ENCODE measurements at regions not wholly inside any gene's neighbourhood (a gene's known extent, or its start where the extent isn't known, plus 50 kb on each side); places are given as distances from the start of the nearest gene placed in this dataset.

DNA sequence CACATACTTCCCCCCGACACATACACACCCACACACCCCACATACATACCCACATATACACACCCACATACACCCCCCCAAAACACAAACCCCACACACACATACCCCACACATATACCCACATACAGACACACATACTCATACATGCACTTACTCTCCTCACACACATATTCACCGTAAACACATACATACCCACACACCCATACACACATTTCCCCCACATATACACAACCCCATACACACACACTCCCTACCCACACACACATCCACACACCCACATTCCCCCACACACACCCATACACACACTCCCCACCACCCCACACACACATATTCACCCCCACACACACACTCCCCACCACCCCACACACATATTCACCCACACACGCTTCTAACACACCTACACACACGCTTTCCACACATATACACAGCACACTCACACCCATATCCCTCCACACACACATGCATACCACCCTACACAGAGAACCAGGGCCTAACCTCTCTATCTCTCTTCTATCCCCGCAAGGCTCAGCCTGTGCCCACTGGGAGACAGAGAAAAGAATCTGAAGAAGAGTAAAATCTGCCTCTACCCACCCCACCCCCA, 182.4 kb upstream of the ETAA1 start:
- TF ChIP-seq, protein P1, sequence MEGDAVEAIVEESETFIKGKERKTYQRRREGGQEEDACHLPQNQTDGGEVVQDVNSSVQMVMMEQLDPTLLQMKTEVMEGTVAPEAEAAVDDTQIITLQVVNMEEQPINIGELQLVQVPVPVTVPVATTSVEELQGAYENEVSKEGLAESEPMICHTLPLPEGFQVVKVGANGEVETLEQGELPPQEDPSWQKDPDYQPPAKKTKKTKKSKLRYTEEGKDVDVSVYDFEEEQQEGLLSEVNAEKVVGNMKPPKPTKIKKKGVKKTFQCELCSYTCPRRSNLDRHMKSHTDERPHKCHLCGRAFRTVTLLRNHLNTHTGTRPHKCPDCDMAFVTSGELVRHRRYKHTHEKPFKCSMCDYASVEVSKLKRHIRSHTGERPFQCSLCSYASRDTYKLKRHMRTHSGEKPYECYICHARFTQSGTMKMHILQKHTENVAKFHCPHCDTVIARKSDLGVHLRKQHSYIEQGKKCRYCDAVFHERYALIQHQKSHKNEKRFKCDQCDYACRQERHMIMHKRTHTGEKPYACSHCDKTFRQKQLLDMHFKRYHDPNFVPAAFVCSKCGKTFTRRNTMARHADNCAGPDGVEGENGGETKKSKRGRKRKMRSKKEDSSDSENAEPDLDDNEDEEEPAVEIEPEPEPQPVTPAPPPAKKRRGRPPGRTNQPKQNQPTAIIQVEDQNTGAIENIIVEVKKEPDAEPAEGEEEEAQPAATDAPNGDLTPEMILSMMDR (IDR thresholded peaks at IDR 0.05), result no peak
- TF ChIP-seq POLR2AphosphoS5 (IDR thresholded peaks at IDR 0.05) (no peak), POLR2A (IDR thresholded peaks at IDR 0.05) (no peak)
